ENCODE measurements at regions not wholly inside any gene's neighbourhood (a gene's known extent, or its start where the extent isn't known, plus 50 kb on each side); places are given as distances from the start of the nearest gene placed in this dataset.

DNA sequence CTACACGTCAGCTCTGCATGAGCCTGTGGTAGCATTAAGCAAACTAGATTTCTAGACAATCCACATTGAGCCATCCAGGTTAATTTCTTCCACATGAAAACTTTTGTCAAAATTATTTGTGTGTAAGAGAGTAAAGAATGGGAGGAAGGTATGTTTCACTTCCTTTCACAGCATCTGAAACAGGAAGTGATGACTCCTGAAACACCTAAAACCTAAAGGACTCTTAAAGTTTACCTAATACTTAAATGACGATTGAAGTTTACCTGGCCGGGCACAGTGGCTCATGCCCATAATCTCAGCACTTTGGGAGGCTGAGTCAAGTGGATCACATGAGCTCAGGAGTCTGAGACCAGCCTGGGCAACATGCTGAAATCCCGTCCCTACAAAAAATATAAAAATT lies 223.8 kb downstream of the CEMIP2 start:
- TF ChIP-seq CTCF (IDR thresholded peaks at IDR 0.05) (no peak), POLR2A (IDR thresholded peaks at IDR 0.05) (no peak)
